ENCODE measurements at regions not wholly inside any gene's neighbourhood (a gene's known extent, or its start where the extent isn't known, plus 50 kb on each side); places are given as distances from the start of the nearest gene placed in this dataset.

DNA sequence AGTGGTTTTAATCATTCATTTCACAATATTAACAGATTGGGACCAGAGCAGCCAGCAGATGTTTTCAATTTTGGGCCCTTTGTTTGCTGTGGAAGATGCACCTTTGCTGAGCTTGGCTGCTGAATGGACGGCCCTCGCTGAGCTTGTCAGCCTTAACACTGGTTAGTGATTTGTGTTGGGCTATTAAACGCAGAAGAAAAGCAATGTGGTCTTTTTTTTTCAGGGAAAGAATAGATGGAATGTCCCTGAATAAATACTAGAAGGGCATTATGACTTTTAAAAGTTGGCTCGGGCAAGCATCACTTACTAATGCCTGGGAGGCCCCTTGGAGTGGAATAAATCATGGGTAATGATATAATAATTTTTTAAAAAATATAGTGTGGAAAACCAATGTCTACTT is 297.0 kb downstream of the MAP2K6 start:
- Histone ChIP-seq H3K79me2 (ENCODE audit: insufficient read depth, low read length) (no peaks in the 10 kb centered on the region), H3K4me3 (ENCODE audit: insufficient read depth, low read depth, low read length) (no peak overlapping the region), H3K9me3 (ENCODE audit: insufficient read depth, low read depth, low read length) (no peaks in the 10 kb centered on the region), H3K4me2 (ENCODE audit: low read length) (no peak overlapping the region), H3K27ac (ENCODE audit: low read depth, low read length) (no peak overlapping the region), H3K9ac (ENCODE audit: low read length) (no peak overlapping the region), H2AFZ (ENCODE audit: low read depth, low read length) (no peak overlapping the region), H3K36me3 (ENCODE audit: insufficient read depth, low read length) (no peaks in the 10 kb centered on the region), H4K20me1 (ENCODE audit: insufficient read depth, low read length) (no peaks in the 10 kb centered on the region), H3K4me1 (ENCODE audit: insufficient read depth, low read length) (peaks cover under 1% of the 10 kb centered on the region), H3K27me3 (ENCODE audit: insufficient read depth, low read length) (no peaks in the 10 kb centered on the region)
- Mint-ChIP-seq H3K4me1 (ENCODE audit: low read depth, unreplicated experiment) (peaks cover 2% of the 10 kb centered on the region), H3K9me3 (ENCODE audit: unreplicated experiment) (peaks cover 2% of the 10 kb centered on the region), H3K27ac (ENCODE audit: unreplicated experiment) (no peak overlapping the region), H3K4me3 (ENCODE audit: unreplicated experiment) (no peak overlapping the region), H3K27me3 (ENCODE audit: low read depth, unreplicated experiment) (peaks cover 2% of the 10 kb centered on the region), H3K36me3 (ENCODE audit: low read depth, unreplicated experiment) (no peaks in the 10 kb centered on the region)
- DNase-seq (ENCODE audit: low read depth) = no peak
- FAIRE-seq = no peak
- TF ChIP-seq, protein P1, sequence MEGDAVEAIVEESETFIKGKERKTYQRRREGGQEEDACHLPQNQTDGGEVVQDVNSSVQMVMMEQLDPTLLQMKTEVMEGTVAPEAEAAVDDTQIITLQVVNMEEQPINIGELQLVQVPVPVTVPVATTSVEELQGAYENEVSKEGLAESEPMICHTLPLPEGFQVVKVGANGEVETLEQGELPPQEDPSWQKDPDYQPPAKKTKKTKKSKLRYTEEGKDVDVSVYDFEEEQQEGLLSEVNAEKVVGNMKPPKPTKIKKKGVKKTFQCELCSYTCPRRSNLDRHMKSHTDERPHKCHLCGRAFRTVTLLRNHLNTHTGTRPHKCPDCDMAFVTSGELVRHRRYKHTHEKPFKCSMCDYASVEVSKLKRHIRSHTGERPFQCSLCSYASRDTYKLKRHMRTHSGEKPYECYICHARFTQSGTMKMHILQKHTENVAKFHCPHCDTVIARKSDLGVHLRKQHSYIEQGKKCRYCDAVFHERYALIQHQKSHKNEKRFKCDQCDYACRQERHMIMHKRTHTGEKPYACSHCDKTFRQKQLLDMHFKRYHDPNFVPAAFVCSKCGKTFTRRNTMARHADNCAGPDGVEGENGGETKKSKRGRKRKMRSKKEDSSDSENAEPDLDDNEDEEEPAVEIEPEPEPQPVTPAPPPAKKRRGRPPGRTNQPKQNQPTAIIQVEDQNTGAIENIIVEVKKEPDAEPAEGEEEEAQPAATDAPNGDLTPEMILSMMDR (IDR thresholded peaks at IDR 0.05; ENCODE audit: insufficient read depth, low read depth, low read length) = no peak
- no peak for TF ChIP-seq EZH2 (IDR thresholded peaks at IDR 0.05; ENCODE audit: insufficient read depth, low read length)

DNA sequence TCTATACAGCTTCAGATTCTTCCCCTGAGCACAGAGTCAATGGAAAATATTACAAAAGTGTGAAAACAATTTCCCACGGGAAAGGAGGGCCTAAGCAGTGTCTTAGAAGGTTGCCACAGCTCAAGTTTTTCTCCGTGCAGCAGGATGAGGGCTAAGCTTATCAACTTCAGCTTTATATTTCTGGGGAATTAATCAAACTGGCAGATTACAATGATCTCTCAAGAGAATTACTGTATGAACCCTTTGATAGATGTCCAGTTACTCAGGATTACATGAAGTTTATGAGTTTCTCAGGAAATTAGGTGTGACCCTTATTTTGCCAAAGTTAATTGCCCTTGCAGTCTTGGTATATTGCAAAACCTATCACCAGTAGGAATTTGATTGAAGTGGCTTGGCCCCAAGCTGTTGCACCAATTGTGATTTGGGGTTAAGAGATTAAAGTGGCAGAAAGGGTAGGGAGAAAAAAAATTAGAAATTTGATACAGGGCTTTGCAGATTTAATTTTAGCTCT is 298.4 kb downstream of the MAP2K6 start:
- Histone ChIP-seq H3K4me2 (ENCODE audit: low read length) (no peak overlapping the region), H4K20me1 (ENCODE audit: insufficient read depth, low read length) (no peaks in the 10 kb centered on the region), H3K9ac (ENCODE audit: low read length) (no peak overlapping the region), H2AFZ (ENCODE audit: low read depth, low read length) (no peak overlapping the region), H3K4me3 (ENCODE audit: insufficient read depth, low read depth, low read length) (no peak overlapping the region), H3K36me3 (ENCODE audit: insufficient read depth, low read length) (no peaks in the 10 kb centered on the region), H3K4me1 (ENCODE audit: insufficient read depth, low read length) (peaks cover 3% of the 10 kb centered on the region), H3K27me3 (ENCODE audit: insufficient read depth, low read length) (no peaks in the 10 kb centered on the region), H3K9me3 (ENCODE audit: insufficient read depth, low read depth, low read length) (no peaks in the 10 kb centered on the region), H3K79me2 (ENCODE audit: insufficient read depth, low read length) (no peaks in the 10 kb centered on the region), H3K27ac (ENCODE audit: low read depth, low read length) (no peak overlapping the region)
- H3K4me1 Mint-ChIP-seq (ENCODE audit: low read depth, unreplicated experiment) = peaks cover 12% of the 10 kb centered on the region
- TF ChIP-seq, protein P1 (IDR thresholded peaks at IDR 0.05; ENCODE audit: insufficient read depth, low read depth, low read length) = no peak
- no peak for TF ChIP-seq EZH2 (IDR thresholded peaks at IDR 0.05; ENCODE audit: insufficient read depth, low read length)
- DNase-seq (ENCODE audit: low read depth) = no peak
- no peak for FAIRE-seq
- H3K9me3 Mint-ChIP-seq (ENCODE audit: unreplicated experiment) = peaks cover 2% of the 10 kb centered on the region
- no peaks in the 10 kb centered on the region for H3K36me3 Mint-ChIP-seq (ENCODE audit: low read depth, unreplicated experiment)
- H3K27me3 Mint-ChIP-seq (ENCODE audit: low read depth, unreplicated experiment) = no peaks in the 10 kb centered on the region
- no peak overlapping the region for H3K27ac Mint-ChIP-seq (ENCODE audit: unreplicated experiment)
- no peak overlapping the region for H3K4me3 Mint-ChIP-seq (ENCODE audit: unreplicated experiment)

DNA sequence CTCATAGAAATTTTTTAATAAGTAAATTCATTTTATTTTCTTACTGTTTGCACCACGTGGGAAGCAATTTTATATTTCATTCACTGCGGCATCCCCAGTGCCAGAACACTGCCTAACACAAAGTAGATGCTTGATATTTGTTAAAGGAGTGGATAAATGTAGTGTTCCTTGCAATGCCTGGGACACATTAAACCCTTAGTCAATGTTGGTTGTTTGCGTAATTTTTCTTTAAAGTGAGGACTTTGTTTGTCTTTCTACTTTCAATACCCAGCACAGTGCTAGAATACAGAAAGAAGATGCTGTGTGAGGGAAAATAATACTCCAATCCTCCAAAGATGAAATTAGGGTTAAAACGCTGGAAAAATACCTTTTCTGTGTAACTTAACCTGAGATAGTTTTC is 299.3 kb downstream of the MAP2K6 start:
- no peak for FAIRE-seq
- peaks cover 12% of the 10 kb centered on the region for H3K4me1 Mint-ChIP-seq (ENCODE audit: low read depth, unreplicated experiment)

More for the DNA sequence above, 299.3 kb downstream of the MAP2K6 start:
- DNase-seq (ENCODE audit: low read depth) = no peak
- H3K36me3 ChIP-seq (ENCODE audit: insufficient read depth, low read length) = no peaks in the 10 kb centered on the region
- no peak overlapping the region for H3K9ac ChIP-seq (ENCODE audit: low read length)
- no peaks in the 10 kb centered on the region for H3K27me3 Mint-ChIP-seq (ENCODE audit: low read depth, unreplicated experiment)
- no peak for TF ChIP-seq EZH2 (IDR thresholded peaks at IDR 0.05; ENCODE audit: insufficient read depth, low read length)
- TF ChIP-seq, protein P1 (IDR thresholded peaks at IDR 0.05; ENCODE audit: insufficient read depth, low read depth, low read length) = no peak
- no peaks in the 10 kb centered on the region for H3K9me3 ChIP-seq (ENCODE audit: insufficient read depth, low read depth, low read length)
- H3K9me3 Mint-ChIP-seq (ENCODE audit: unreplicated experiment) = peaks cover 2% of the 10 kb centered on the region
- H3K4me3 ChIP-seq (ENCODE audit: insufficient read depth, low read depth, low read length) = no peak overlapping the region
- no peak overlapping the region for H2AFZ ChIP-seq (ENCODE audit: low read depth, low read length)
- no peaks in the 10 kb centered on the region for H4K20me1 ChIP-seq (ENCODE audit: insufficient read depth, low read length)
- H3K4me3 Mint-ChIP-seq (ENCODE audit: unreplicated experiment) = no peak overlapping the region
- H3K36me3 Mint-ChIP-seq (ENCODE audit: low read depth, unreplicated experiment) = no peaks in the 10 kb centered on the region
- H3K79me2 ChIP-seq (ENCODE audit: insufficient read depth, low read length) = no peaks in the 10 kb centered on the region
- no peak overlapping the region for H3K4me2 ChIP-seq (ENCODE audit: low read length)
- peaks cover 3% of the 10 kb centered on the region for H3K4me1 ChIP-seq (ENCODE audit: insufficient read depth, low read length)
- H3K27me3 ChIP-seq (ENCODE audit: insufficient read depth, low read length) = no peaks in the 10 kb centered on the region
- no peak overlapping the region for H3K27ac Mint-ChIP-seq (ENCODE audit: unreplicated experiment)
- no peak overlapping the region for H3K27ac ChIP-seq (ENCODE audit: low read depth, low read length)

All from astrocyte (in vitro differentiated cells and primary cell).